ENCODE measurements at regions not wholly inside any gene's neighbourhood (a gene's known extent, or its start where the extent isn't known, plus 50 kb on each side); places are given as distances from the start of the nearest gene placed in this dataset.

DNA sequence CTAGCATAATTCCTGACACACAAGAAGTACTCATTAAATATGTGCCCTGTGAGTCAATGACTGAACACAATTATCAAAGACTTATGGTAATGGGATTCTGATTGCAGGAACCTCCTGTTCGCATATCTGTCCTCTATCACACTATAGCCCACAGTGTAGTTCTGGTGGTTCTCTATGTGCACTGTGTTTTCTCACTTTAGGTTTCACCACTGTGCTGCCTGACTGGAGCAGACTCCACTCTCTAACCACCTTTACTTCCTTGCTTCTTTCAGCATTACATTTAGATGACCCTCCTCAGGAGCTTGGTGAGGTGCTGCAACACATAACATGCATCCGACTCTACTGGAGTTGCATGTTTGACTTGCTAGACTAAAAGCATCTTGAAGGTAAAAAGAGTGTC is 777.1 kb downstream of the SQOR start:
- TF ChIP-seq, protein P1, sequence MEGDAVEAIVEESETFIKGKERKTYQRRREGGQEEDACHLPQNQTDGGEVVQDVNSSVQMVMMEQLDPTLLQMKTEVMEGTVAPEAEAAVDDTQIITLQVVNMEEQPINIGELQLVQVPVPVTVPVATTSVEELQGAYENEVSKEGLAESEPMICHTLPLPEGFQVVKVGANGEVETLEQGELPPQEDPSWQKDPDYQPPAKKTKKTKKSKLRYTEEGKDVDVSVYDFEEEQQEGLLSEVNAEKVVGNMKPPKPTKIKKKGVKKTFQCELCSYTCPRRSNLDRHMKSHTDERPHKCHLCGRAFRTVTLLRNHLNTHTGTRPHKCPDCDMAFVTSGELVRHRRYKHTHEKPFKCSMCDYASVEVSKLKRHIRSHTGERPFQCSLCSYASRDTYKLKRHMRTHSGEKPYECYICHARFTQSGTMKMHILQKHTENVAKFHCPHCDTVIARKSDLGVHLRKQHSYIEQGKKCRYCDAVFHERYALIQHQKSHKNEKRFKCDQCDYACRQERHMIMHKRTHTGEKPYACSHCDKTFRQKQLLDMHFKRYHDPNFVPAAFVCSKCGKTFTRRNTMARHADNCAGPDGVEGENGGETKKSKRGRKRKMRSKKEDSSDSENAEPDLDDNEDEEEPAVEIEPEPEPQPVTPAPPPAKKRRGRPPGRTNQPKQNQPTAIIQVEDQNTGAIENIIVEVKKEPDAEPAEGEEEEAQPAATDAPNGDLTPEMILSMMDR (IDR thresholded peaks at IDR 0.05) = no peak
- TF ChIP-seq POLR2A (IDR thresholded peaks at IDR 0.05) = no peak
- Histone ChIP-seq H3K36me3 (replicated peaks in 1 of 2) (no peaks in the 10 kb centered on the region), H3K9me3 (replicated peaks in 1 of 3) (no peaks in the 10 kb centered on the region), H3K27ac (no peak overlapping the region), H3K4me3 (no peak overlapping the region), H3K27me3 (no peaks in the 10 kb centered on the region), H3K4me1 (replicated peaks in 1 of 2) (peaks cover 0 to 5% of the 10 kb centered on the region in 2 donors)
- WGBS, 4 donors = 83 to 89% (median 86%) methylated on average over 2 of the region's 2 CpGs
- no peak for DNase-seq
- intact Hi-C loops (cut with DNase I) = no loop called here

DNA sequence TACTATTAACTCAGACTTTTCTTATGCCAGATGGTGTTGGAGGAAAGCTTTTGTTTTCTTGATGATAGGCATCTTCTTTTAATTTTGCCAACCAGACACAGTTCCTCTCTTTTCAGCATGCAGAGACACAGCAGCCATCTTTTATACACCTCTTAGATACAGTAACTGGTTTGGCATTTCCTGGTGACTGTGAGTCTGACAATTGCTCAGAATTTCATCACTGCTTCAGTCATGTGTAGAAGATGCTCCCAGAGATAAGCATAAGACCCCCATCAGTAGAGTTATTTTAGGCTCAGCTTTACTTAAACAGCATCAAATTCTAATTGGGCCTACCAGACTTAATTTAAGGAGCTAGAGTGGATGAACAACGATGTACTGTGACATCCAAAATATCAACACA is 779.0 kb downstream of the SQOR start:
- no peaks in the 10 kb centered on the region for H3K9me3 ChIP-seq (replicated peaks in 1 of 3)
- no peaks in the 10 kb centered on the region for H3K36me3 ChIP-seq (replicated peaks in 1 of 2)
- intact Hi-C loops (cut with DNase I) = no loop called here
- H3K27me3 ChIP-seq = no peaks in the 10 kb centered on the region
- WGBS, 4 donors = 79 to 94% (median 82%) methylated on average over 1 of the region's 1 CpG
- no peak overlapping the region for H3K4me3 ChIP-seq
- peaks cover 0 to 5% of the 10 kb centered on the region in 2 donors for H3K4me1 ChIP-seq (replicated peaks in 1 of 2)
- no peak for DNase-seq
- TF ChIP-seq POLR2A (IDR thresholded peaks at IDR 0.05) = no peak
- TF ChIP-seq, protein P1 (IDR thresholded peaks at IDR 0.05) = no peak
- no peak overlapping the region for H3K27ac ChIP-seq

DNA sequence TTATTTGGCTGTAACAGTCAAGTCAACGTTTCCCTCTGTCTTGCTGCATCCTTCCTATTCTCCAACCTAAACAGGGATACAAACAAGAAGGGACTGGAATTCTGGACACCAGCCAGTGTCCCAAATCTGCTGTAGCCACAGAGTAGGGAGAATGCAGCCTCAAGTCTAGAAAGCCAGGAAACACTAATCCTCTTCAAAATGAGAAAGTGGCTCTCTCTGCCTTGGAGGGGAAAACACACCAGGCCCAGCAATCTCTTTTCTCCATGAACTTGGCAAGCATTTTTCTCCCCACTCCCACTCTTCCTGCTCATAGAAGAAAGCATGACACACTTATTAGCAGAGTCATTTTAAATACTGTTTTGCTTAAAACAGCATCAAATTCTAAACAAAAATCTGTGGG is 781.7 kb downstream of the SQOR start:
- H3K27me3 ChIP-seq = no peaks in the 10 kb centered on the region
- H3K4me3 ChIP-seq = no peak overlapping the region
- H3K9me3 ChIP-seq (replicated peaks in 1 of 3) = no peaks in the 10 kb centered on the region
- DNase-seq = peak in 1 of 7 donors; percentile 7
- TF ChIP-seq POLR2A (IDR thresholded peaks at IDR 0.05) = no peak
- TF ChIP-seq, protein P1 (IDR thresholded peaks at IDR 0.05) = no peak
- H3K4me1 ChIP-seq (replicated peaks in 1 of 2) = peaks cover 0 to under 1% of the 10 kb centered on the region in 2 donors
- H3K27ac ChIP-seq = no peak overlapping the region
- 41 to 48% (median 45%) methylated on average over 1 of the region's 1 CpG for WGBS, 4 donors
- H3K36me3 ChIP-seq (replicated peaks in 1 of 2) = no peaks in the 10 kb centered on the region
- intact Hi-C loops (cut with DNase I) = no loop called here

DNA sequence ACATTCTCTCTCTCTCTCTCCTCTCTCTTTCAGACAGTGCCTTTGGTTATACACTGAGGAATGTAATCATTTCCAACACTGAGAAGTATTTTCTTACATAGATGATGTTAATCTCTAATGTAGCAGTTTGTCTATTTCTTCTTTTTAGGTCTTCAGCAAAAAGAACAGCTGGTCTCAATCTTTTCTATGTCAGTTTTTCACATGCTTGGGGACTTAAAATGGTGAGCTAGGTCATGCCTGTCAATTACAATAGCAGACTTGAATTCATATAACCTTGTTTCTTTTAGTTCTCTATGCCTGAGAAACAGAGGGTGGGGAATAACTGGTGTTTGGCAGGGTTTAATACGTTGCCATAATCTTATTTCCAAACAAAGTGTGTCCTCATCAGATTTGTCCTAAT is 786.2 kb downstream of the SQOR start:
- H3K4me1 ChIP-seq (replicated peaks in 1 of 2) = no peaks in the 10 kb centered on the region
- no peak for TF ChIP-seq POLR2A (IDR thresholded peaks at IDR 0.05)
- TF ChIP-seq, protein P1 (IDR thresholded peaks at IDR 0.05) = no peak
- no peaks in the 10 kb centered on the region for H3K36me3 ChIP-seq (replicated peaks in 1 of 2)
- H3K9me3 ChIP-seq (replicated peaks in 1 of 3) = no peaks in the 10 kb centered on the region
- no peak overlapping the region for H3K27ac ChIP-seq
- intact Hi-C loops (cut with DNase I) = no loop called here
- WGBS, 4 donors = 44 to 58% (median 51%) methylated on average over 1 of the region's 1 CpG
- no peak for DNase-seq
- no peaks in the 10 kb centered on the region for H3K27me3 ChIP-seq
- H3K4me3 ChIP-seq = no peak overlapping the region

Measured in adrenal gland (tissue), 9 donors.